Cerebellar cortex (tissue), 1 donor: ENCODE measurements at regions not wholly inside any gene's neighbourhood (a gene's known extent, or its start where the extent isn't known, plus 50 kb on each side); places are given as distances from the start of the nearest gene placed in this dataset.

Experiments used
- DNase-seq: peaks from one replicate; pipeline ENCODE4 v3.0.0-alpha.2; 2015; ENCODE audit warnings: low spot score

- DNase-seq: no peak
Measured at GRCh38 chr12:116651089-116651488, 86.8 kb downstream of the SPRING1 start.

DNA sequence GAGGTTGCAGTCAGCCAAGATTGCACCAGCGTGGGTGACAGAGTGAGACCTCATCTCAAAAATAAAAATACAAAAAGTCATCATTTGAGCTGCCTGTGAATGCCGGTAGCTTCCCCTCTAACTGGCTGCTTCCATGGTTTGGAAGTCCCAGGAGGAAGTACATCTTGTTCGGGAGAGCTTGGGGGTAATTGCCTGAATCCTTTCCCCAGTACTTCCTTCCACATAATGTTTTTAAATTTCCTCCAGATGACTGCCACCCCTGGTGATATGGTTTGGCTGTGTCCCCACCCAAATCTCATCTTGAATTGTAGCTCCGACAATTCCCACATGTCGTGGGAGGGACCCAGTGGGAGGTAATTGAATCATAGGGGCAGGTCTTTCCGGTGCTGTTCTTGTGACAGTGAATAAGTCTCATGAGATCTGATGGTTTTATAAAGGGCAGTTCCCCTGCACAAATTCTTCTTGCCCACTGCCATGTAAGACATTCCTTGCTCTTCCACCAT lies 87.2 kb downstream of the SPRING1 start:
- DNase-seq: no peak

GRCh38 chr12:116650062-116650461 lies 87.8 kb downstream of the SPRING1 start:
- no peak for DNase-seq

GRCh38 chr12:116647813-116648212 lies 88.6 kb downstream of the MAP1LC3B2 start:
- DNase-seq: no peak

GRCh38 chr12:116646901-116647300 lies 87.7 kb downstream of the MAP1LC3B2 start:
- no peak for DNase-seq

GRCh38 chr12:116644806-116645205 lies 85.6 kb downstream of the MAP1LC3B2 start:
- DNase-seq: no peak

GRCh38 chr12:116642683-116643082 lies 83.5 kb downstream of the MAP1LC3B2 start:
- no peak for DNase-seq

GRCh38 chr12:116642106-116642505 lies 82.9 kb downstream of the MAP1LC3B2 start:
- no peak for DNase-seq

DNA sequence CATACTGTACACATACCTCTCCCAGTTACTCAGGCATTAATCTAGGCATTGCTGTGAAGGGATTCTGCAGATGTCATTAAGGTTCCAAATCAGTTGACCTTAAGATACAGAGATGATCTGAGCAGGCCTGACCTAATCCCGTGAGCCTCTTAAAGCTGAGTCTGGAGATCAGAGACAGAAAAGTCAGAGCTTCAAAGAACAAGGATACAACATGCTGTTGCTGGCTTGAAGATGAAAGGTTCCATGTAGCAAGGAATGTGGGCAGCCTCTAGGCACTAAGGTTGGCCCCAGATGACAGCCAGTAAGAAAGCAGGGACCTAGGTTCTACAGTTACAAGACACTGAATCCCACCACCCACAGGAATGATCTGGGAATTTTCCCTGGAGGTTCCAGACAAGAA lies 81.1 kb downstream of the MAP1LC3B2 start:
- no peak for DNase-seq

- DNase-seq: no peak
Measured at GRCh38 chr12:116639765-116640164, 80.6 kb downstream of the MAP1LC3B2 start.

DNA sequence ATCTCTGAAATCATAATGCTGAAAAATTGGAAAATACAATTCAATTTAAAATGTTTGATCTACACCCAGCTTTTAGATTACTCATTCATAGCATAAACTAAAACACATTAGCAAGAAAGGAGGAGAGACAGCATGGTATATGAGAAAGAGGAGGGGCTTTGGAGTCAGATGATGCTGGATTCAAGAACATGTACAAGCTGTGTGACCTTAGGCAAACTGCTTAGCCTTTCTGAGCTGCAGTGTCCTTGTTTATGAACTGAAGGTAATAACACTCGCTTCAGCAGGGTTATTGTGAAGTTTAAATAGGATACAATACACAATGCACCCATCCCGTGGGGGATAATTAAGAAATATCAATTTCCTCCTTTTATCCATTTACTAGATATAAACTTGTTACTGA lies 79.2 kb downstream of the MAP1LC3B2 start:
- DNase-seq: no peak

DNA sequence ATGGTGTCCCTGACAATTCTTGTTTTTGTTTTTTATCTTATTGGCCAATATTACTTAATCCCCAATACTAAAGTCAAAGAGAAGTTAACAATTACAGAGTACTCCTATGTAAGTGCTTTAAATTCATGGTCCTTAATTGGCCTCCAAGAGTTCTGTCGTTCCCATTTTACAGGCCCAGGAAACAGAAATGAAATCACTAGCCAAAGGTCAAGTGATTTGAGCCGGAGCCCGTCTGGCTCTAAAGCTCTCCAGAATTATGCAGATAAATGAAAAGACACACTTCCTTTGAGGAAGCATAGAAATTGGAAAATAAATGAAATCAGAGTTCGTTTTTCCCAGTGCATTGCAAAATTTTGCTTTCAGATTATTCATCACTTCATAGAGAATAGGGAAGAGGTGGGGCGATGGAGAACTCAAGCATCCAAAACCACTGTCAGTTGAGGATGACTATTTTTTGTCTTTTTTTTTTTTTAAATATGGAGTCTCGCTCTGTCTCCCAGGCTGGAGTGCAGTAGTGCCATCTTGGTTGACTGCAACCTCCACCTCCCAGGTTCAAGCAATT lies 78.5 kb downstream of the MAP1LC3B2 start:
- DNase-seq: no peak

GRCh38 chr12:116636608-116637519 lies 77.7 kb downstream of the MAP1LC3B2 start:
- no peak for DNase-seq

DNA sequence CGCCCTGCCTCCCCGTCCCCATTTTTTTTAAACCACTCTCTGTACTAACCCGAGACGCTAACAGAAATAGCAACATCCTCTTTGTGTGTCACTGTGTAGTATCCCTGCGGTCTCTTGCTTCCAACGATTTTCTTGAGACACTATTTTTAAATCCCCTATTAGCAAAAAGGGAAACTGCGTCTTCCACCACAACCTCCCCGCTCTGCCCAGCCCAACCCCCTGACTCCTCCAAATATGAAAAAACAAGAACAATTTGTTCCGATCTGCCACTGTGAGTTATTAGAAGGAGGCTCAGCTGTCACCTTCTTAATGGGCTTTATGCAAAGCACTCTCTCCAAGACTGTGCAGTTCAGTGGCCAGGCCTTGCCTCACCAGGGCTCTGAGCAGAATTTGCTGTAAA lies 76.3 kb downstream of the MAP1LC3B2 start:
- no peak for DNase-seq

DNA sequence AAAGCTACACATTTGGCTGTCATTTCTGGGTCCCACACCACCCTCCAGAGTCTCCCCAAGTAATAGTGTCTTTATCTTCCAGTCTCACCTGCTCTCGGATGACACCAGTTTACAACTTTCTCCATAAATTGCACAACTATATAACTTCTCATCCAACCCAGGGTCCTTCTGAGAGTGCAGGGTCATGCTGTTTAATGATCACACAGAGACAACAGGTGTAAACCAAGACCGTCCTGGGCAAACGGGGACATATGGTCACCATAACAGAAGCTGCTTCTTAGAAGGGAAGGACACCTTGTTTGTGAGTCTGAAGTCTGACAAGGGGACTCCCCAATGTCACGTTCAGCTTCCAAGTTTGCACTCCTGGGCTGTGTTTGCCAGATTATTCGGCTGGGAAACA lies 74.3 kb downstream of the MAP1LC3B2 start:
- no peak for DNase-seq

- no peak for DNase-seq
Measured at GRCh38 chr12:116631619-116632018, 72.4 kb downstream of the MAP1LC3B2 start.

GRCh38 chr12:116630762-116631161 lies 71.6 kb downstream of the MAP1LC3B2 start:
- DNase-seq: no peak

DNA sequence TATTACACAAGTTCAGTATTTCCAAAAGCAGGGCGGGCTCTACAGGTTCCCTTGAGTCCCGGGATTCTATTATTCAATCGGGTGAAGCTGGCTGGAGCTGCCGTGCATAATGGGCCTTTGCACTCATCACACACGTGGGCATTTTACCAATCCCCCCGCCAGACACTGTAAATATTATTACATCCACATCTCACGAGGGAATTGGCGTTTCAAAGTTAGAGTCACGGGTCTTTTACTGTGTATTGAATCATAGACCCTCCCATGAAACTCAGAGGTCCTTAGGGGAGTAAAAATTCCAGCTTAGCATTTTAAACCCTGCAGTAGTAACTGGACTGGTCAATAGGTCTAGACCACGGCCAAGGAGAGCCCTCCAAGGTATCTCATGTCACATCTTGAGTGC lies 70.3 kb downstream of the MAP1LC3B2 start:
- no peak for DNase-seq

- no peak for DNase-seq
Measured at GRCh38 chr12:116628989-116629388, 69.8 kb downstream of the MAP1LC3B2 start.

DNA sequence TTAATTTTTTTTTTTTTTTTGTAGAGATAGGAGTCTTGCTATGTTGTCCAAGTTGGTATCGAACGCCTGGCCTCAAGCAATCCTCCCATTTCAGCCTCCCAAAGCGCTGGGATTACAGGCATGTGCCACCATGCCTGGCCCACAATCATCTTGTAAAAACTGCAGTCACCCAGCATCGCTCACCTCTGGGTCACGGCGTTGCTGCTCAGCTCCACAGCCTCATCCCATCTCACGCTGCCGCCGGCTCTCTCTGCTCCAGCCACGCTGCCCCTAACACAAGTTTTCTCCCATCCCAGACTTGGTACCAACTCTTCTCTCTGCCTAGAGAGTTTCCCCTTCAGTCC lies 69.2 kb downstream of the MAP1LC3B2 start:
- no peak for DNase-seq
